Vagina (tissue), 2 donors: ENCODE measurements at regions not wholly inside any gene's neighbourhood (a gene's known extent, or its start where the extent isn't known, plus 50 kb on each side); places are given as distances from the start of the nearest gene placed in this dataset.

ENCODE experiments used
- DNase-seq, 2 donors: peaks; one replicate each; pipeline ENCODE4 v3.0.0-alpha.2; 2017; ENCODE audit errors: extremely low spot score in 2 of 2
- H3K27ac ChIP-seq: fragments of 200-600 bp; sonication (generic); one replicate; pipeline ENCODE4 v1.5.1; 2019
- H3K27me3 ChIP-seq: fragments of 200-600 bp; sonication (generic); one replicate; pipeline ENCODE4 v1.5.1; 2019
- H3K36me3 ChIP-seq, 2 donors: fragments of 200-600 bp; sonication (generic); one replicate each; pipeline ENCODE4 v1.5.1; 2017 to 2019
- H3K4me1 ChIP-seq: fragments of 200-600 bp; sonication (generic); one replicate; pipeline ENCODE4 v1.5.1; 2019
- H3K4me3 ChIP-seq, 2 donors: fragments of 200-600 bp; sonication (generic); 1 replicate in 1 of 2; 2 replicates in 1 of 2; pipeline ENCODE4 v1.5.1; 2016 to 2019
- H3K9me3 ChIP-seq: fragments of 200-600 bp; sonication (generic); one replicate; pipeline ENCODE4 v1.5.1; 2019
- CTCF ChIP-seq, 3 experiments: fragments of 450-650 bp in 2 of 3; fragments of 200-600 bp in 1 of 3; sonication (generic) in 1 of 3; IDR thresholded peaks; one replicate each; pipeline ENCODE4 v1.5.1; 2017 to 2019; ENCODE audit warnings: antibody characterized with exemption in 3 of 3, mild to moderate bottlenecking in 2 of 3, moderate library complexity in 2 of 3
- POLR2A ChIP-seq, 2 donors: fragments of 450-650 bp; IDR thresholded peaks; one replicate each; pipeline ENCODE4 v1.6.1; 2017; ENCODE audit warnings: antibody characterized with exemption in 2 of 2, mild to moderate bottlenecking in 2 of 2, moderate library complexity in 2 of 2
- POLR2AphosphoS5 ChIP-seq, 2 donors: sonication (generic); formaldehyde crosslinking; IDR thresholded peaks; one replicate each; pipeline ENCODE4 v1.9.0; 2017; ENCODE audit warnings: antibody characterized with exemption in 2 of 2, mild to moderate bottlenecking in 2 of 2, low read depth in 1 of 2; ENCODE audit not compliant: insufficient read depth in 1 of 2
- intact Hi-C: fragments of 100-400 bp; cut with DNase I; formaldehyde crosslinking; loops from one replicate; pipeline ENCODE4 v1.15.1; 2023

- Histone ChIP-seq H3K4me1 (no peaks in the 10 kb centered on the region), H3K27me3 (no peaks in the 10 kb centered on the region), H3K9me3 (no peaks in the 10 kb centered on the region), H3K4me3 (no peak overlapping the region), H3K27ac (no peak overlapping the region), H3K36me3 (no peaks in the 10 kb centered on the region)
- intact Hi-C loops, result no loop called here
- TF ChIP-seq POLR2A (IDR thresholded peaks at IDR 0.05) (no peak), CTCF (IDR thresholded peaks at IDR 0.05) (no peak), POLR2AphosphoS5 (IDR thresholded peaks at IDR 0.05; ENCODE audit: insufficient read depth in 1 of 2, low read depth in 1 of 2) (no peak)
- no peak for DNase-seq
Observed at GRCh38 chr10:28127881-28128280, 129.0 kb upstream of the ODAD2 start.

- intact Hi-C loops, result no loop called here
- H3K27ac ChIP-seq, result no peak overlapping the region
- TF ChIP-seq POLR2A (IDR thresholded peaks at IDR 0.05), result no peak
- TF ChIP-seq CTCF (IDR thresholded peaks at IDR 0.05), result no peak
- no peak for TF ChIP-seq POLR2AphosphoS5 (IDR thresholded peaks at IDR 0.05; ENCODE audit: insufficient read depth in 1 of 2, low read depth in 1 of 2)
- H3K9me3 ChIP-seq, result no peaks in the 10 kb centered on the region
- DNase-seq, result no peak
- no peaks in the 10 kb centered on the region for H3K4me1 ChIP-seq
- H3K36me3 ChIP-seq, result no peaks in the 10 kb centered on the region
- no peak overlapping the region for H3K4me3 ChIP-seq
- no peaks in the 10 kb centered on the region for H3K27me3 ChIP-seq
Observed at GRCh38 chr10:28125701-28126100, 126.8 kb upstream of the ODAD2 start.

- no peak for DNase-seq
- intact Hi-C loops, result no loop called here
- Histone ChIP-seq H3K36me3 (no peaks in the 10 kb centered on the region), H3K27me3 (no peaks in the 10 kb centered on the region), H3K27ac (no peak overlapping the region), H3K4me3 (no peak overlapping the region), H3K9me3 (no peaks in the 10 kb centered on the region), H3K4me1 (peaks cover 4% of the 10 kb centered on the region)
- no peak for TF ChIP-seq POLR2A (IDR thresholded peaks at IDR 0.05)
- TF ChIP-seq POLR2AphosphoS5 (IDR thresholded peaks at IDR 0.05; ENCODE audit: insufficient read depth in 1 of 2, low read depth in 1 of 2), result no peak
- TF ChIP-seq CTCF (IDR thresholded peaks at IDR 0.05), result no peak
Observed at GRCh38 chr10:28120795-28121194, 121.9 kb upstream of the ODAD2 start.

- no peaks in the 10 kb centered on the region for H3K36me3 ChIP-seq
Observed at GRCh38 chr10:28120043-28120749, 121.3 kb upstream of the ODAD2 start.

More at GRCh38 chr10:28120043-28120749, 121.3 kb upstream of the ODAD2 start:
- Histone ChIP-seq H3K4me1 (peaks cover 4% of the 10 kb centered on the region), H3K27me3 (no peaks in the 10 kb centered on the region), H3K27ac (no peak overlapping the region), H3K4me3 (no peak overlapping the region), H3K9me3 (no peaks in the 10 kb centered on the region)
- intact Hi-C loops, result no loop called here
- no peak for DNase-seq
- TF ChIP-seq POLR2AphosphoS5 (IDR thresholded peaks at IDR 0.05; ENCODE audit: insufficient read depth in 1 of 2, low read depth in 1 of 2) (no peak), CTCF (IDR thresholded peaks at IDR 0.05) (no peak), POLR2A (IDR thresholded peaks at IDR 0.05) (no peak)
